ENCODE measurements at regions not wholly inside any gene's neighbourhood (a gene's known extent, or its start where the extent isn't known, plus 50 kb on each side); places are given as distances from the start of the nearest gene placed in this dataset.

DNA sequence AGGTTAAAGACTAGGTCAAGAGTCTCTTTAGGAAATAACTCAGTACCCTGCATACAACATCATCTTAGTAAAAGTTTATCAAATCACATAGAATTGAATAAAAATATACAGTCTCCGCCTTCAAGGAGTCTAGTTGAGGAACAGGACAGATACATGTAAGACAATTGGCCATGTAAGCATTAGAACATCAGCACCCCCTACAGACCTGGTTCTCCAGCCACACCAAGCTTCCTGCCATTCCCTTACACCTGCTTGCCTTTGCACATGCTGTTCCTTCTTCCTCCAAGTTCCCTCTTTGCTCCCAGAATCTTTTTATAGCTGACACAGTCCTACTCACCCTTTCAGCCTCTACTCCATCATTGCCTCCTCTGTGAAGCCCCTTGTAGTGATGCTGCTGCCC lies 187.8 kb upstream of the LRFN2 start:
- WGBS, 2 donors: 93 to 98% methylated on average over 1 of the region's 1 CpG
- Histone ChIP-seq H3K4me3 (no peak overlapping the region), H3K27ac (ENCODE audit: low read depth in 1 of 2, low read length in 1 of 2) (no peak overlapping the region), H3K9me3 (ENCODE audit: control insufficient read depth in 4 of 4, insufficient read depth in 3 of 4, low read length in 3 of 4) (peaks cover 0 to 5% (median 5%) of the 10 kb centered on the region in 4 donors), H3K4me1 (ENCODE audit: control insufficient read depth in 5 of 5, insufficient read depth in 5 of 5, low read length in 5 of 5) (peaks cover 0 to under 1% (median 0%) of the 10 kb centered on the region in 5 donors), H3K27me3 (ENCODE audit: control insufficient read depth in 3 of 3, insufficient read depth in 3 of 3, low read length in 2 of 3) (peaks cover 0 to 2% (median 0%) of the 10 kb centered on the region in 3 donors), H3K9ac (ENCODE audit: insufficient read depth in 1 of 2, low read length in 2 of 2) (no peak overlapping the region), H3K36me3 (ENCODE audit: control insufficient read depth in 4 of 4, insufficient read depth in 4 of 4, low read length in 4 of 4) (no peaks in the 10 kb centered on the region)
- TF ChIP-seq, protein P1, sequence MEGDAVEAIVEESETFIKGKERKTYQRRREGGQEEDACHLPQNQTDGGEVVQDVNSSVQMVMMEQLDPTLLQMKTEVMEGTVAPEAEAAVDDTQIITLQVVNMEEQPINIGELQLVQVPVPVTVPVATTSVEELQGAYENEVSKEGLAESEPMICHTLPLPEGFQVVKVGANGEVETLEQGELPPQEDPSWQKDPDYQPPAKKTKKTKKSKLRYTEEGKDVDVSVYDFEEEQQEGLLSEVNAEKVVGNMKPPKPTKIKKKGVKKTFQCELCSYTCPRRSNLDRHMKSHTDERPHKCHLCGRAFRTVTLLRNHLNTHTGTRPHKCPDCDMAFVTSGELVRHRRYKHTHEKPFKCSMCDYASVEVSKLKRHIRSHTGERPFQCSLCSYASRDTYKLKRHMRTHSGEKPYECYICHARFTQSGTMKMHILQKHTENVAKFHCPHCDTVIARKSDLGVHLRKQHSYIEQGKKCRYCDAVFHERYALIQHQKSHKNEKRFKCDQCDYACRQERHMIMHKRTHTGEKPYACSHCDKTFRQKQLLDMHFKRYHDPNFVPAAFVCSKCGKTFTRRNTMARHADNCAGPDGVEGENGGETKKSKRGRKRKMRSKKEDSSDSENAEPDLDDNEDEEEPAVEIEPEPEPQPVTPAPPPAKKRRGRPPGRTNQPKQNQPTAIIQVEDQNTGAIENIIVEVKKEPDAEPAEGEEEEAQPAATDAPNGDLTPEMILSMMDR (IDR thresholded peaks at IDR 0.05; ENCODE audit: control extremely low read depth, extremely low read depth): no peak
- ATAC-seq (ENCODE audit: insufficient read depth, low FRiP score) (no peak), DNase-seq (no peak)

DNA sequence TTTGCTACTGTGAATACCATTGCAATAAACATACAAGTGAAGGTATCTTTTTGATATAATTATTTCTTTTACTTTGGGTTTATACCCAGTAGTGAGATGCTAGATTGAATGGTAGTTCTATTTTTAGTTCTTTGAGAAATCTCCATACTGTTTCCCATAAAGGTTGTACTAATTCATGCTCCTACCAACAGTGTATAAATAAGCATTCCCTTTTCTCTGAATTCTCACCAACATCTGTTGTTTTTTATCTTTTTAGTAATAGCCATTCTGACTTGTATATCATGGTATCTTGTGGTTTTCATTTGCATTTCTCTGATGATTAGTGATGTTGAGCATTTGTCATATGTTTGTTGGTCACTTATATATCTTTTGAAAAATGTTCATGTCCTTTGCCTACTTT lies 183.6 kb upstream of the LRFN2 start:
- Histone ChIP-seq H3K4me1 (ENCODE audit: control insufficient read depth in 5 of 5, insufficient read depth in 5 of 5, low read length in 5 of 5) (peaks cover 0 to 4% (median 0%) of the 10 kb centered on the region in 5 donors), H3K4me3 (no peak overlapping the region), H3K9ac (ENCODE audit: insufficient read depth in 1 of 2, low read length in 2 of 2) (no peak overlapping the region), H3K36me3 (ENCODE audit: control insufficient read depth in 4 of 4, insufficient read depth in 4 of 4, low read length in 4 of 4) (no peaks in the 10 kb centered on the region), H3K27me3 (ENCODE audit: control insufficient read depth in 3 of 3, insufficient read depth in 3 of 3, low read length in 2 of 3) (no peaks in the 10 kb centered on the region), H3K9me3 (ENCODE audit: control insufficient read depth in 4 of 4, insufficient read depth in 3 of 4, low read length in 3 of 4) (peaks cover 0 to 5% (median 5%) of the 10 kb centered on the region in 4 donors), H3K27ac (ENCODE audit: low read depth in 1 of 2, low read length in 1 of 2) (no peak overlapping the region)
- no peak for DNase-seq
- ATAC-seq (ENCODE audit: insufficient read depth, low FRiP score): no peak
- TF ChIP-seq, protein P1 (IDR thresholded peaks at IDR 0.05; ENCODE audit: control extremely low read depth, extremely low read depth): no peak

DNA sequence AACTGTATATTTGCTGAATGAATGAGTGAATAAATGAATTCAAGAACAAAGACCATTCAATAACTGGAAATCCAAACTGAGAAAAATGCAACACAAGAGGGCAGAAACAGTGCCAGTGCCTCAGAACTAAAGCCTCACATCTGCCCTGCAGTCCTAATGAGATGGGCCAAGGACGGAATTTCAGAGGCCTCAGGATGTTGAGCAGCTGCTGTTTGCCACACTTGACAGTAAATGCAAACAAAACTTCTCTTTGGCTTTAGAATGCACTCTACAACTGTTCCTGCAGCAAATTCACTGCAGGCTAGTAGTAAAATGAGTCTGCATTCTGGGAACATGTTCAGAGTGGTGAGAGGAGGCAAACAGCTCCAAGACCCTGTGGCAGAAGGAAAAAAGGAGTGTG lies 177.6 kb upstream of the LRFN2 start:
- no peak overlapping the region for H3K9ac ChIP-seq (ENCODE audit: insufficient read depth in 1 of 2, low read length in 2 of 2)
- TF ChIP-seq, protein P1 (IDR thresholded peaks at IDR 0.05; ENCODE audit: control extremely low read depth, extremely low read depth): no peak
- no peaks in the 10 kb centered on the region for H3K36me3 ChIP-seq (ENCODE audit: control insufficient read depth in 4 of 4, insufficient read depth in 4 of 4, low read length in 4 of 4)
- DNase-seq: peak; percentile 65 to 82 (median 80)
- no peak for ATAC-seq (ENCODE audit: insufficient read depth, low FRiP score)
- H3K4me3 ChIP-seq: no peak overlapping the region
- H3K9me3 ChIP-seq (ENCODE audit: control insufficient read depth in 4 of 4, insufficient read depth in 3 of 4, low read length in 3 of 4): no peaks in the 10 kb centered on the region
- no peaks in the 10 kb centered on the region for H3K27me3 ChIP-seq (ENCODE audit: control insufficient read depth in 3 of 3, insufficient read depth in 3 of 3, low read length in 2 of 3)
- WGBS, 2 donors: 66 to 78% methylated on average over 1 of the region's 1 CpG
- H3K27ac ChIP-seq (ENCODE audit: low read depth in 1 of 2, low read length in 1 of 2): no peak overlapping the region
- H3K4me1 ChIP-seq (ENCODE audit: control insufficient read depth in 5 of 5, insufficient read depth in 5 of 5, low read length in 5 of 5): peaks cover 0 to 16% (median 1%) of the 10 kb centered on the region in 5 donors

DNA sequence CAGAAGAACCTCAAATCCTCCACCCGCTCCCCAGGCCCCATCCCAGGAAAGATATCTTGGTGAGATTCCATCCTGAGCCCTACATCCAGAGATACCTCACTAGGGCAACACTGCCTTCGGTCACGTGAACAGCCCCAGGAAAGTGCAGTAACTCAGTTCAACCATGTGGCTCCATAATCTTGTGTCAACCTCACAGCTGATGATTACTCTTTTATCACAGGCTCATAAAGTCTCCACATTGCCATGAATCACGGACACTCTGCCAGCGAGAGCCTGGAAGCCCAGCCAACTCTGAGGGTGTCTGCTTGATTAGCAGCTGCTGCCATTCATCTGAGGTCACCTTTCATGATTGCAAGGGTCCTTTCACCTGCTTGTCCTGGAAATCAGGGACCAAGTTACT lies 175.8 kb upstream of the LRFN2 start:
- 92 to 95% methylated on average over 5 of the region's 5 CpGs for WGBS, 2 donors
- TF ChIP-seq, protein P1 (IDR thresholded peaks at IDR 0.05; ENCODE audit: control extremely low read depth, extremely low read depth): no peak
- no peak for ATAC-seq (ENCODE audit: insufficient read depth, low FRiP score)
- Histone ChIP-seq H3K4me3 (no peak overlapping the region), H3K9ac (ENCODE audit: insufficient read depth in 1 of 2, low read length in 2 of 2) (no peak overlapping the region), H3K27ac (ENCODE audit: low read depth in 1 of 2, low read length in 1 of 2) (no peak overlapping the region), H3K4me1 (ENCODE audit: control insufficient read depth in 5 of 5, insufficient read depth in 5 of 5, low read length in 5 of 5) (peaks cover 0 to 12% (median 2%) of the 10 kb centered on the region in 5 donors), H3K9me3 (ENCODE audit: control insufficient read depth in 4 of 4, insufficient read depth in 3 of 4, low read length in 3 of 4) (no peaks in the 10 kb centered on the region), H3K27me3 (ENCODE audit: control insufficient read depth in 3 of 3, insufficient read depth in 3 of 3, low read length in 2 of 3) (no peaks in the 10 kb centered on the region), H3K36me3 (ENCODE audit: control insufficient read depth in 4 of 4, insufficient read depth in 4 of 4, low read length in 4 of 4) (no peaks in the 10 kb centered on the region)
- DNase-seq: no peak
